ENCODE measurements at regions not wholly inside any gene's neighbourhood (a gene's known extent, or its start where the extent isn't known, plus 50 kb on each side); places are given as distances from the start of the nearest gene placed in this dataset.
A peak's percentile ranks its signal among the peaks of the same experiment; 100 is the strongest.
"Not testable (repeated sequence)": the region's sequence is repeated elsewhere in the genome, so short reads cannot be mapped to it uniquely, and the experiment has no call there.

DNA sequence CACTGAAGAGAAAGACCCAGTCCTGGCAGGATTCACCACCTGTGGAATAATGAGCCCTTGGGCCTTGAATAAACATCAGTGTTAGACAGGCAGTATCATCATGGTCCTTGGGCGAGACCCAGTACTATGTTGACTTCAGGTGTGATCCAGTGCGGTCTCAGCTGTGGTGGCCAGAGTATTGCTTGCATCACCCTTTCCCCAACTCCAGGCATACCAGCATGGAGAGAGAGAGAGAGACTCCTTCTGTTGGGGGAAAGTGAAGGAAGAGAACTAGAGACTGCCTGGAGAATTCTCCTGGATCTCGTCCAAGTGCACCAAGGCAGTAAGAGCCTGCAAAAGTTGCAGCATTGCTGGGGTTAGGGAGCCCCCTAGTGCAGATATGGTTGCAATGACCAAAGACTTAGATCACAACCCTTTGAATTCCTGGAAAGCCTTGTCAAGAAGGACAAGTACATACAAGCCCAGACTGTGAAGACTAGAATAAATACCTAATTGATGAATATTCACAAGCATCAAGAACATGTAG lies 61.1 kb upstream of the VAMP7 start:
- DNase-seq (ENCODE audit: missing footprints) = no peak
- intact Hi-C loops (cut with DNase I) = loop anchor here (10.0 kb wide), 1 partner anchor 725 kb away; no protein-coding TSS in a partner anchor

DNA sequence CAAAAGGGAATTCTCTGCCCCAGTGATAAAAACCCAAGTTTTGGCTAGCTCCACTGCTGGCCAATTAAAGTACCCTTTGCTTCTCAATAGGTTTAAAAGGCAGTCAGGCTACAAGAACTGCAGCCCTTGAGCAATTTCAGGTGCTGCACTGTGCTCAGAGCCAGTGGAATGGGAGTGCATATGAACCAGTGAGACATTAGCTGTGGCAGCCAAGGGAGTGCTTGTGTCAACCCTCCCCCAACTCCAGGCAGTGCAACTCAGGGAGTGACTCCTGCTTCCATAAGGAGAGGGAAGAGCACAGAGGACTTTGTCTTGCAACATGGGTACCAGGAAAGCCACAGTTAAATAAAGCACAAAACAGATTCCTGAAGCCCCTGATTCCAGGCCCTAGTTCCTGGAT lies 61.6 kb upstream of the VAMP7 start:
- intact Hi-C loops (cut with DNase I) = no loop called here
- ATAC-seq (no peak), DNase-seq (ENCODE audit: missing footprints) (no peak)

More for the DNA sequence above, 61.1 kb upstream of the VAMP7 start:
- ATAC-seq = peak; percentile 72

DNA sequence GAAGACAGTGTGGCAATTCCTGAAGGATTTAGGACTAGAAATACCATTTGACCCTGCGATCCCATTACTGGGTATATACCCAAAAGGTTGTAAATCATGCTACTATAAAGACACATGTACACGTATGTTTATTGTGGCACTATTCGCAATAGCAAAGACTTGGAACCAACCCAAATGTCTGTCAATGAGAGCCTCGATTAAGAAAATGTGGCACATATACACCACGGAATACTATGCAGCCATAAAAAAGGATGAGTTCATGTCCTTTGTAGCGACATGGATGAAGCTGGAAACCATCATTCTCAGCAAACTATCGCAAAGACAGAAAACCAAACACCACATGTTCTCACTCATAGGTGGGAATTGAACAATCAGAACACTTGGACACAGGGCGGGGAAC lies 66.8 kb upstream of the VAMP7 start:
- DNase-seq (ENCODE audit: missing footprints); ATAC-seq; intact Hi-C loops (cut with DNase I): not testable (repeated sequence)

DNA sequence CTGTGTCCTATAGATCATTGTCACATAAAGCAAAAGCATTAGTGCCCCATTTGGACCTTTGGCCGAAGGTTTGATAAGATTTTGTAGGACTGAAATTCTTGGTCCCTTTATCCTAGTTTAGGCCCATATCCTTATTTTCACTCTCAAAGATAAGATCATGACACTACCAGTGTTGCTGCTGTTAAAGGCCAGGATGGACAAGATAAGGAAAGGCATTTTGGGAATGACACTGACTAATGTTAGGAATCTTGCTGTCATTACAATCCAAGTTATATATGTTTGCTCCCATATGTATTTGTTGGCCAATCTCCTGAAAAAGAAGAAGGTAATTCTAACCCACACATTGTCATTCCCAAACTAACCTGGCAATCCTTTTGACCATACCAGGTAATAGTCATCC lies 101.3 kb upstream of the VAMP7 start:
- DNase-seq (ENCODE audit: missing footprints) (no peak), ATAC-seq (no peak)
- intact Hi-C loops (cut with DNase I) = no loop called here

DNA sequence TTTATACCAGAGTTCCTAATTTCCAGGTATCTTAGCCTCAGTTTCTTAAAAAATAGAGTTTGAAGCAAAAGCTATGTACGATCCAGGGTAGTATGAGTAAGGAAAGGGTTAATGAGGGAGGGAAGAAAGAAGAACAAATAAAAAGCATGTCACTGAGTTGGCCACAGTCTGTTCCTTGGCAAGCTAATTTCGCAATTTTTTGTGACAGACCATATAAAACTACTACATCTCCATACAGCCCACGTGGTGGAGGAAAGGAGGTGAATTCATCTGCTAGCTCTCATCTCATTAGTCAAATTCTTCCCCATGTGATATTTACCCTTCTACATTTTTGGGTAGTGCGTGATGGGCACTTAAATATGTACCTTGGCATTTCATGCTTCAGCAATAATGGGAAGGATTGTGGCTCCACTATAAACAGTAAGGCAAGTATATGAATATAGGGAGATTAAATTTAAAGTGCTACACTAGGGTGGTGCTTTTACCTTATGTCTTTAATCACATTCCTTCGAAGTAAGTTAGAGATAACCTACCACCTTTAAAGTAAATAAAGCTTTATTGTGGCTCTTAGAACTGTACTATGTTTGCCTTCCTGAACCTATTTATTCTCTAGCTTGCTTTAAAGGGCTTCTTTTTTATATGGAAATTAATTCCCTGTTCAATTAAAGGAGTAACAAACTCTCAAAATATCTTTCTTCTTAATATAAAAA lies 102.1 kb upstream of the VAMP7 start:
- DNase-seq (ENCODE audit: missing footprints) = no peak
- intact Hi-C loops (cut with DNase I) = no loop called here
- ATAC-seq = no peak

DNA sequence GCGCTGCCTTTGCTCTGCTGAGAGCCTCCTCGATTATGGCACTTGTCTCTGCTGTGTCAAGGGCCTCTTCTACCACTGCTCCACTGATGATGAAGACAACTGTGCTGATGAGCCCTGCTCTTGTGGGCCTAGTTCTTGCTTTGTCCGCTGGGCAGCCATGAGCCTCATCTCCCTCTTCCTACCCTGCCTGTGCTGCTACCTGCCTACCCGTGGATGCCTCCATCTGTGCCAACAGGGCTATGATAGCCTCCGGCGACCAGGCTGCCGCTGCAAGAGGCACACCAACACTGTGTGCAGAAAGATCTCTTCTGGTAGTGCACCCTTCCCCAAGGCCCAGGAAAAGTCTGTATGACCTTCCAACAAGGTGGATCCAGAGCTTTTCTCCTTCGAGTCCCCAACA lies 106.8 kb upstream of the VAMP7 start:
- intact Hi-C loops (cut with DNase I) = no loop called here
- no peak for DNase-seq (ENCODE audit: missing footprints)
- no peak for ATAC-seq

DNA sequence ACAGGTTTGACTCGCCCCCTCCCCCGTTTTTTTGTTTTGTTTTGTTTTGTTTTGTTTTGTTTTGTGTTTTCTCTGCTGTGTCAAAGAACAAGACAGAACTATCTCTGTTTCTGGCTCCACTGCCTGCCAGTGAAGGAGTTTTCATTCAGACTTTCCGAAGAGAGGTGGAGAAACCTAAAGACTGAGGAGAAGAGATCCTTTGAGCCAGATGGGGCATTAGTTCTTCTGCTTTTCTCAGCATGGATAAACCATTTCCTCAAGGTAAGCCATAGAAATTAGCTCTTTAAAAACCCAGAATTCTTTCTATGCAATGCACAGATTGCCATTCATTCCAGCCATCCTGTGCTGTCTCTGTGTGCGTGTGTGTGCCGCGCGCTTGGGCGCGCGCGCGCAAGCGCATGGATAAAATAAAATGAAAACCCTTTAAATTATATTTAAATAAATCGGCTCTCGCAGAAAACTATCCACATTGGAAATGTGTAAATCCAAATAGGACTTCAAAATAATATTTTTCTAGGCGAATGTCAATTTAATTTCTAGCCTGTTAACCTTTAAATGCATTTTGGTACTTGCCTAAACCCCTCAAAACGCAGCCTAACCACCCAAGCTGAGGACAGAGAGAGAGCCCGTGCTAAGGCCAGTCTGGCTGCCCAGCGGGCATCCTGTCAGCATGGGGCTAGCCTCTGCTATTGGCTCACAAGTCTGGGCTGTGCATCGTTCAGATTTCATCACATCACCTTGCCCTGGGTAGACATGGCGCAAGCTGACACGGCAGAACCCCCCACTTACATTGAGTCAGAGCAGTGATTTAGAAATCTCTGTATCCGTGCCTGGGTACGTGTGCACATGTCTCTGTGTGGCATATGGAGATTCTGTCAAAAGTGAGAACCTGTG lies 113.0 kb upstream of the VAMP7 start:
- intact Hi-C loops (cut with DNase I) = no loop called here
- DNase-seq (ENCODE audit: missing footprints) (peak; percentile 52), ATAC-seq (peak; percentile 33)

DNA sequence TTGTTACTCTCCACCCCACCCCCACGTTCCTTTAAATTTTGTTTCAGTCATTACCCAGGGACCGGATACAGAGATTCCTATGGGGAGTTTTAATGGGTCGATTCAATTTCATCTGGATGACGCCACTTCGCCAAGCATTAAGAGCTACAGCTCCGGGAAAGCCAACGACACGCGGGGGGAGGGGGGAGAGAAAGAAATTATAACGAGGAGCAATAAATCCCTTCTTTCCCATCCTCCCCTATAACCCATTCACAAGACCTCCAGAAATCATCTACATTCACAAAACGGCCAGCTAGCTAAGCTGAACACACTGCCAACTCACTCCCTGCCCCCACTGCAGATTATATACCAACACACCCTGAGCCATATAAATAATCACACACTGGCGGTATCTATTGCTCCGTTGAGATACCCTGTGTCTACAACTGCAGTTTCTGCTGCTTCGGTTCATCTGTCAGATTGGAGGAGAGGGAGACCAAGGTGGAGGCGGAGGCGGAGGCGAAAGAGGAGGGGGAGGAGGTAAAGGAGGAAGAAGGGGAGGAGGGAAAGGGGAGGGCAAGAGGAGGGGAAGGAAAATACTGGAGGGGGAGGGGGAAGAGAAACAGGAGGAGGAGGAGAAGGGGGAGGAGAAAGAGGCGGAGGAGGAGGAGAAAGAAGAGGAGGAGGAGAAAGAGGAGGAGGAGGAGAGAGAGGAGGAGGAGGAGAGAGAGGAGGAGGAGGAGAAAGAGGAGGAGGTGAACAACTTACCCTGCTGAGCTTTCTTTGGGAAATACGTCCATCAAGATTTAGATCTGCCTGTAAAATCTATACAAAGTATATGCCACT lies 113.9 kb upstream of the VAMP7 start:
- intact Hi-C loops (cut with DNase I) = no loop called here
- ATAC-seq (peak; percentile 91), DNase-seq (ENCODE audit: missing footprints) (peak; percentile 77)

DNA sequence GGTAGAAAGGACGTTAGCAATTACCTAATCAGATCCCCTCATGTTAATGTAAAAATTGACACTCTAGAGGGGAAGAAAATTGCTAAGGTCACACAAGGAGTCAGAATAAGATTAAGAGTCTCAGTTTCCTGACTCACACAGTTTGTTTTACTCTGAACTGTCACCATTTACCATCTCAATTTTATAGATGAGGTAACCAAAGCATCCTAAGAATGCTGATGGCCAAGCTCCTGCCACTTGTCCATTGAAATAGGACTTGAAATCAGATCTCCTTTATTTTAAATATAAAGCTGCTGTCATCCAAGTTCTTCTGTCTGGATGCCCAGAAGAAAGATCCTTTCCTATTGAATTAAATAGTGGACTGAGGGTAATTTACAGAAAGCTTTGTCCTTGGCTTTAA lies 114.8 kb upstream of the VAMP7 start:
- DNase-seq (ENCODE audit: missing footprints) (no peak), ATAC-seq (no peak)
- intact Hi-C loops (cut with DNase I) = no loop called here

DNA sequence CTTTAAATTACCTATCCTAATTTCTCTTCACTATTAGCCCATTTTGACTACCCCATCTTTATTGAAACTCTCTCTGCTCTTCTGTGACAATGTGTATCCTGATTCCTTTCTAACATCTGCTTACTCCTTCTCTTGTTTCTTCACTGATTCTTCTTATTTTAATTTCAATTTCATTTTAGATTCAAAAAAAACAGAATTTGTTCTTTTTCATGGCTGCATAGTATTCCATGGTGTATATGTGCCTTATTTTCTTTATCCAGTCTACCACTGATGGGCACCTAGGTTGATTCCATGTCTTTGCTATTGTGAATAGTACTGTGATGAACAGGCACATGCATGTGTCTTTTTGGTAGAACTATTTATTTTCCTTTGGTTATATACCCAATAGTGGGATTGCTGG lies 120.0 kb upstream of the VAMP7 start:
- ATAC-seq (no peak), DNase-seq (ENCODE audit: missing footprints) (no peak)
- intact Hi-C loops (cut with DNase I) = no loop called here

DNA sequence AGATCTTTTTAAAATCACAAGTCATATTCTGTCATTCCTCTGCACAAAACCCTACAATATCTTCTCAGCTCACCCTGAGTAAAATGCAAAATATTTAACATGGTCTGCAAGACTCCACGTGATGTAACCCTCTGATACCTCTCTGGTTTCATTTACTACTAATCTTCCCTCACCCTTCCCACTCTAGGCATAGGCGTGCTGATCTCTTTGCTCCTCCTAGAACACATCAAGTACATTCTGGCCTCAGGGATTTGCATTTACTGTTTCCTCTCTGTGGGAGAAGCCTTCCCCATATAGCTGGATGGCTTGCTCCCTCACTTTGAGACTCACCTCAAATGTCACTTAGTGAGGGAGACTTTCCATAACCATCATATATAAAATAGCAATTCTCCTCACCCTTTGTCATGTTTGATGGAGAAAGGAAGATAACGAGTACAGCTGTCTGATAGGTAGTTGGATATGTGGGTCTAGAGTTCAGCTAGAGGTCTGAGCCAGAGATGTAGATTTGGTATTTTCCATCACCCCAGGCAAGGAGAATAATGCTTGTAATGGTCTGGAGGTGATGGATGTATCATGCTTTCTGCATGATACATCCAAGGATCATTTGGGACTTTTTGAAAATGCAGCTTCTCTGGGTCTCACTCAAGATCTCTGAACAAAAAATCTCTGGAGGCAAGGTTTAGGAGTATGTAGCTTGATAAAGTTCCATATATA lies 123.9 kb upstream of the VAMP7 start:
- intact Hi-C loops (cut with DNase I) = loop anchor here (5.0 kb wide), 1 partner anchor 145 kb away; the partner anchor contains the start of genes SPRY3 and TMLHE
- DNase-seq (ENCODE audit: missing footprints) (no peak), ATAC-seq (no peak)

DNA sequence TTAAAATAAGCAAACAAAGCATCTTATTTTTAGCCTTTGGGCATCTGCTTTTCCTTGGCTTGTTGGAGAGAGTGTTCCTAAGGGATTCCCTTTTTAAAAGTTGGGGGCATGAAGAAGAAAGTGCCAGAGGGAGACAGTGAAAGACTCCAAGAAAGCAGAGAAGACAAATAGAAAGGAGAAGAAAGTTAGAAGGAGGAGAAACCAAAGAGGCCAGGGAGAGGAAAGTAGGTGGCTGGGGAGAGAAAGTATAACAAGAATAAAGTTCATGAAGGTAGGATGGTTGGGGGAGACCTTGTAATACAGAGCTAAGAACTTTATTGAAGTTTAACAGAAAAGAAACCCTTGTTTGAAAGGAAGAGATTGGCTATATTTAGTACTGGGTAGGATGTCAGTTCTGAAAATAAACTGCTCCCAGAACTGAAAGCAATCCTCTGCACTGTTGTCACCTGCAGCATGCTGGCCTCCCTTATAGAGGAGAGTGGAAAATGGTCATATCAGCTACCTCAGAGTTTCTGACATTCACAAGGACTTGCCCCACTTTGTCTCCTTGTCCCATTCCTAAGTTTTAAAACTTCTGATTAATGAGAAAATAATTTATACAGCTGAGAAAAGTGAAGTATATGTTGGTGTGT lies 125.3 kb upstream of the VAMP7 start:
- peak; percentile 67 for ATAC-seq
- DNase-seq (ENCODE audit: missing footprints) = no peak
- intact Hi-C loops (cut with DNase I) = loop anchor here (5.0 kb wide), 1 partner anchor 144 kb away; the partner anchor contains the start of genes SPRY3 and TMLHE

DNA sequence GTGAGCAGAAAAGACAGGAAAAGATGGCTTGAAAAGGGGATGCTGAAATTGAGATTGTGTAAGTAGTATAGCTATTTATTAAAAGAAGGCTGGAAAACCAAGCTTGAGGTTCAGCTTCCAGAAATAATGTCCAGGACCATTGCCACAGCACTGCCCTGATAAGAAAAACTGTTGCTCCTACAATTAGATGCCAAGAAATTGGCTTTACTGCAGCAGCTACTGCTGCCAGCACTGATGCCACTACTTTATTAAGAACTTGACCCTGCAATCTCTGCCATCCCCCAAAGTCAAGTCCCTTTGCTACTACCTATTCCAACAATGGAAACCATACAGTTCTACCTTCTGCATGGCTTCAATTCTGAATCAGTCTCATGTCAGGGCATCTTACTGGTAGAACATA lies 130.0 kb upstream of the VAMP7 start:
- DNase-seq (ENCODE audit: missing footprints) = no peak
- intact Hi-C loops (cut with DNase I) = no loop called here
- no peak for ATAC-seq

DNA sequence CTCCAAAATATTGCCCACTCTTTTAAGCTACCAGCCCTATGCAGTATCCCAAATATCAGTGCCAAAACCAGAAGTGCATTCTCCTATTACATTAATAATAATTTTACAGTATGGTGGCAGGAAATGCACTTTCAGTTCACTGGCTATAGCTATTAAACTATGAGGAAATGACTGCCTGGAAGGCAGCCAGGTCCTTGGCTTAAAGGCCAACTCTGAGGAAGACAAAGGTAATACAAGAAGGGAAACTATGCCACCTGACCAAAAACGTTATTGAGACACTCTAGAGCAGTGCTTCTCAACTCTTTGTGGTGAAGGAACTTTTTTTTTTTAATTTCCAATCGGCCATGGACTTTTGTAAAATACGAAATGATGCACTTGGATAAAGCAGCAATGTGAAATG lies 133.6 kb upstream of the VAMP7 start:
- DNase-seq (ENCODE audit: missing footprints) = no peak
- ATAC-seq = no peak
- intact Hi-C loops (cut with DNase I) = no loop called here

DNA sequence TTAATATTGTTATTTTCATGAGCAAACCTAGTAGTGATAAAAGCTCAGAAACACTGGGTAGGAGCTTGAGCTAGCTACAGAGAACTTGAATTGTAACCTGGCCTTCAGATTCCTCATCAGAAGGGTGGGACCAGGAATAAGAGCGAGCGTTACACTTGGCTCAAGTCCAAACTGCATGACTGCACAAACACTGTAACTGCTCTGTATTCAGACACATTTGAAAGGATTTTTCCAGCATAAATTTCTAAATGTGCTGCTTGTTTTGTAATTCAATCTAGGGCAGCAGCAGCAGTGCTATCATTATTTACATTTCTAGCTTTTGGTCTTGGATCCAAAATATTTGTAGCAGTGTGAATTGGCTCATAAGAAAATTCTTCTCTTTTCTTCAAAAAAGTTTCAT lies 133.0 kb upstream of the TMLHE start:
- intact Hi-C loops (cut with DNase I) = no loop called here
- ATAC-seq (no peak), DNase-seq (ENCODE audit: missing footprints) (no peak)

DNA sequence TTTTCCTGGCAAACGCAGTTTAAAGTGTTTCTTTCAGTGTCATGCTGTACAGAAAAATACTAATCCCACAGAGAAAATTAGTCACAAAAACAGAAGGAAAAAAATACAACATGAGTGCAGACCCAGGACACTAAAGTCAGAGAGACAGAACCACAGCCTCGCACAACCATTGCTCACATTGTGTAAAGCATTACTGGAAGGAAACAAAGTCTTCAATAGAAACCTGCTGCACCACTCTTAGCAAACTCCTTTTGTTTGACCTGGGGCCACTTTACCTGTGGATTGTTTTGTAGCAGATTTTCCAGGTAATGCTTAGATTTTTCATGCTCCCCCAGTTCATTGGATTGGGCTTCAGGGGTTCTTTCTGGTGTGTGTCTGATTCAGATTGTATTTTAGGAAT lies 131.8 kb upstream of the TMLHE start:
- intact Hi-C loops (cut with DNase I) = no loop called here
- DNase-seq (ENCODE audit: missing footprints) (no peak), ATAC-seq (no peak)

DNA sequence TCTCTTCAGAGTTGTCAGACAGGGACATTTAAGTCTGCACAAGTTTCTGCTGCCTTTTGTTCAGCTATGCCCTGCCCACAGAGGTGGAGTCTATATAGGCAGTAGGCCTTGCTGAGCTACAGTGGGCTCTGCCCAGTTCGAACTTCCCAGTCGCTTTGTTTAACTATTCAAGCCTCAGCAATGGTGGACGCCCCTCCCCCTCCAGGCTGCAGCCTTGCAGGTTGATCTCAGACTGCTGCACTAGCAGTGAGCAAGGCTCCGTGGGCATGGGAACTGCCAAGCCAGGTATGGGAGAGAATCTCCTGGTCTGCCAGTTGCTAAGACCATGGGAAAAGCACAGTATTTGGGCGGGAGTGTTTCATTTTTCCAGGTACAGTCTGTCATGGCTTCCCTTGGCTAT lies 115.6 kb upstream of the TMLHE start:
- intact Hi-C loops (cut with DNase I); DNase-seq (ENCODE audit: missing footprints); ATAC-seq: not testable (repeated sequence)

Measured in Right ventricle myocardium inferior (tissue), 1 donor.